ENCODE measurements at regions not wholly inside any gene's neighbourhood (a gene's known extent, or its start where the extent isn't known, plus 50 kb on each side); places are given as distances from the start of the nearest gene placed in this dataset.

DNA sequence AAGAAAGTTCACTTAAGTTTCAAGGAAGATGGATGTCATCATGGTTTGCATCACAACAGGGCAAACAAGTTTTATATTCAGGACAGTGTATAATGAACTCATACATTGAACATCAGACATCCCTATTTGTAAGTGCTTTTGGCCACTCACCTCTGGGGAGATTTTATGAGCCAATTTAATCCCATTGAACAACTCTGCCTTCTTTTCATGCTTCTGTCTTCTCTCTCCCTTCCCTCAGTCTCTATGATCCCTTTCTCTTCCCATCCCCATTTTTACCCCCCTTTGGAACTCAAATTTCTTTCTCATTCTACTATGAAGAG, 234.3 kb upstream of the POU2AF2 start:
- intact Hi-C loops (cut with DNase I; ENCODE audit: low total_unique reads), result no loop called here
- no peak overlapping the region for H3K27ac ChIP-seq
- H3K27me3 ChIP-seq (replicated peaks in 1 of 7), result no peaks in the 10 kb centered on the region
- no peaks in the 10 kb centered on the region for H3K9me3 ChIP-seq
- no peak for DNase-seq
- no peaks in the 10 kb centered on the region for H3K36me3 ChIP-seq
- no peak overlapping the region for H3K4me3 ChIP-seq
- H3K4me1 ChIP-seq, result peaks cover 0 to 7% (median 0%) of the 10 kb centered on the region in 6 donors
- TF ChIP-seq, protein P1, sequence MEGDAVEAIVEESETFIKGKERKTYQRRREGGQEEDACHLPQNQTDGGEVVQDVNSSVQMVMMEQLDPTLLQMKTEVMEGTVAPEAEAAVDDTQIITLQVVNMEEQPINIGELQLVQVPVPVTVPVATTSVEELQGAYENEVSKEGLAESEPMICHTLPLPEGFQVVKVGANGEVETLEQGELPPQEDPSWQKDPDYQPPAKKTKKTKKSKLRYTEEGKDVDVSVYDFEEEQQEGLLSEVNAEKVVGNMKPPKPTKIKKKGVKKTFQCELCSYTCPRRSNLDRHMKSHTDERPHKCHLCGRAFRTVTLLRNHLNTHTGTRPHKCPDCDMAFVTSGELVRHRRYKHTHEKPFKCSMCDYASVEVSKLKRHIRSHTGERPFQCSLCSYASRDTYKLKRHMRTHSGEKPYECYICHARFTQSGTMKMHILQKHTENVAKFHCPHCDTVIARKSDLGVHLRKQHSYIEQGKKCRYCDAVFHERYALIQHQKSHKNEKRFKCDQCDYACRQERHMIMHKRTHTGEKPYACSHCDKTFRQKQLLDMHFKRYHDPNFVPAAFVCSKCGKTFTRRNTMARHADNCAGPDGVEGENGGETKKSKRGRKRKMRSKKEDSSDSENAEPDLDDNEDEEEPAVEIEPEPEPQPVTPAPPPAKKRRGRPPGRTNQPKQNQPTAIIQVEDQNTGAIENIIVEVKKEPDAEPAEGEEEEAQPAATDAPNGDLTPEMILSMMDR (IDR thresholded peaks at IDR 0.05 in 8 of 11, conservative IDR thresholded peaks at IDR 0.05 in 3 of 11), result no peak
- TF ChIP-seq POLR2A (IDR thresholded peaks at IDR 0.05) (no peak), POLR2AphosphoS5 (IDR thresholded peaks at IDR 0.05) (no peak)

DNA sequence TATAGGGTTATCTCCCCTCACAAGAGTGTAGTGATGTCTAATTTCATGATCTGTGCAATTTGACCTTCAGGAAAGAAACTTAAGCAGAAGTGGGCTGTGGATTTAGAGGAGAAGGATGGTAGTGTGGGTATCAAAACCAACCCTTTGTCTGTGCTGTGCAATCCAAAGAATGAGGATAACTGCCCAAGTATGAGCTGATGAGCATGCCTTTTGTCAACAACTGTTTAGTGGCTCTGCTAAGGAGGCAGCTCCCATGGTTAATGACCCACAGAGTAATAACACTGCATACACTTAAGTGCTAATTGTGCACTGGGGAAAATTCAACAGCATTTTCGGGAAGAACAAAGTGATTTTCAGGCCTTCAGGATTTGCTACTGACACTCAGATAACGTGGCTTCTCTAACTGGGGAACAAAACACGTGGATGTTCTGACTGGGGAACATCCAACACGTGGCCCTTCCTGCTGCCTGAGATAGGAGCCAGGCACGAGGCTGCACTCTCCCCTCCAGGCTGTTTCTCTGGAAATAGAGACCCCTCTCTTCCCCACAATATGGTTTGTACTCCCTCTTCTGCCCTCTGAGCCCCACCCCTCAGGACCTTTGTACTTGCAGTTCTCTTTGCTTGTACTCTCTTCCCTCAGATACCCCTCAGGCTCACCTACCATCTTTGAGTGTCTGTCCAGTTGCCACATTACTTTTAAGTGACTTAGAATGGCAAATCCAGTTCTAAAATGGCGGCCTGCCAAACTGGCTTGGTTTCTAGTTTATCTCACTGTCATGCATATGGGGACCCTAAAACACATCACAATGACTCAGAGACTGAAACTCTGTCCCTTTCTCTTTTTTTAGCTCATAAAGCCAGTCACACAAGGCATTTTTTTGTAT, 234.9 kb upstream of the POU2AF2 start:
- 72 to 84% (median 82%) methylated on average over 6 of the region's 6 CpGs for WGBS, 5 donors
- no peaks in the 10 kb centered on the region for H3K36me3 ChIP-seq
- DNase-seq, result no peak
- H3K4me3 ChIP-seq, result no peak overlapping the region
- H3K27ac ChIP-seq, result no peak overlapping the region
- no peaks in the 10 kb centered on the region for H3K27me3 ChIP-seq (replicated peaks in 1 of 7)
- H3K4me1 ChIP-seq, result peaks cover 0 to 13% (median 3%) of the 10 kb centered on the region in 6 donors
- intact Hi-C loops (cut with DNase I; ENCODE audit: low total_unique reads), result no loop called here
- no peak for TF ChIP-seq POLR2AphosphoS5 (IDR thresholded peaks at IDR 0.05)
- H3K9me3 ChIP-seq, result no peaks in the 10 kb centered on the region

DNA sequence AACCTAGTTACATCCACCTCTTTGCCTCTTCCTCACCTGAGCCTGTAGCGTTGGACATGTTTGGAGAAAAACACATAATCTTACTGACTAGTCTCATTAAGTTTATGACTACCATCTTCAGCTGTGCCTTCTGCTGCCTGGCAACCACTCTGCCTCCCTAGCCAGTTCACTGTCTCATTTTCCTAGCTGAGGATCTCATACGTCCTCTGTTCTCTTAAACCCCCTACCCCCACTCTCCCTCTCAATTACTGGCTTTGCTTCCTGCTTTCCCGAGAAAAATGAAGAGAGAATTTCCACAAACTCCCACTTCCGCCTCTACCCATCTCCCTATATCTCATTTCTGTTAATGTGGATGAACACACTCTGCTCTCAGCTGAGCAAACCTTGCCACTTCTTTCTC, 239.3 kb upstream of the POU2AF2 start:
- TF ChIP-seq, protein P1 (IDR thresholded peaks at IDR 0.05 in 8 of 11, conservative IDR thresholded peaks at IDR 0.05 in 3 of 11), result no peak
- TF ChIP-seq POLR2A (IDR thresholded peaks at IDR 0.05) (no peak), POLR2AphosphoS5 (IDR thresholded peaks at IDR 0.05) (no peak)
- Histone ChIP-seq H3K36me3 (no peaks in the 10 kb centered on the region), H3K4me1 (peaks cover 0 to 11% (median 6%) of the 10 kb centered on the region in 6 donors), H3K9me3 (no peaks in the 10 kb centered on the region), H3K27ac (no peak overlapping the region), H3K4me3 (no peak overlapping the region), H3K27me3 (replicated peaks in 1 of 7) (no peaks in the 10 kb centered on the region)
- DNase-seq, result no peak
- intact Hi-C loops (cut with DNase I; ENCODE audit: low total_unique reads), result no loop called here
- WGBS, 5 donors, result 71 to 78% (median 76%) methylated on average over 4 of the region's 4 CpGs

DNA sequence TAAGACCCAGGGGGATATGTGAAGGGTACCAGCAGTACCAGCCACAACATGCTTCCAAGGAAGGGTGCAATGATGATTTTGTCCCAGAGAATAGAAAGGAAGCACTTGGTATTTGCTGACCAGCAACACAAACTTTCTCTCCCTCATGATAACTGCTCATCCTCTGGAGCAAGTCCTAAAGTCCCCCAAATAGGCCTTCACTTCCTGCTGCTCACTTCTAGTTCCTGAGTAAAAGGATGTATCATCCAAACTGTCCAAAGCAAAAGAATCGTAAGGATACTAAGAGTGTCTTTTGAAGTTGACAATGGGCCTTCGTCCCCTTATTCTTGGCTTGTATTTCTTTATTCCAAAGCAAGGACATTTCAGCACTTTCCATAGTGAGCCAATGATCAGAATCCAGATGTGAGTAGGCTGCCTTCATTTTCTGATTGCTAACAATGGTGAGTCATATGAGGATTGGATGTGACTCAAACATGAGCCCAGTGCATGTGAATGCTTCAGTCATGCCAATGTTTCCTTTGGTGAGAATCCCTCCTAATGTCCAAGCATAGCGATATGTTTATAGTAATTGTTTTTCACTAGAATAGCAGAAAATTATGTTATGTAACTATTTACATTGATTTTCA, 243.4 kb upstream of the POU2AF2 start:
- DNase-seq, result no peak
- H3K27me3 ChIP-seq (replicated peaks in 1 of 7), result no peaks in the 10 kb centered on the region
- TF ChIP-seq POLR2AphosphoS5 (IDR thresholded peaks at IDR 0.05) (no peak), POLR2A (IDR thresholded peaks at IDR 0.05) (no peak)
- TF ChIP-seq, protein P1 (IDR thresholded peaks at IDR 0.05 in 8 of 11, conservative IDR thresholded peaks at IDR 0.05 in 3 of 11), result no peak
- WGBS, 5 donors, result 88 to 92% (median 90%) methylated on average over 3 of the region's 3 CpGs
- intact Hi-C loops (cut with DNase I; ENCODE audit: low total_unique reads), result no loop called here
- peaks cover 0 to 11% (median 6%) of the 10 kb centered on the region in 6 donors for H3K4me1 ChIP-seq
- no peaks in the 10 kb centered on the region for H3K36me3 ChIP-seq
- H3K27ac ChIP-seq, result no peak overlapping the region
- no peaks in the 10 kb centered on the region for H3K9me3 ChIP-seq
- H3K4me3 ChIP-seq, result no peak overlapping the region

Data from spleen (tissue), 11 donors.